Hepatocyte (in vitro differentiated cells): ENCODE measurements at regions not wholly inside any gene's neighbourhood (a gene's known extent, or its start where the extent isn't known, plus 50 kb on each side); places are given as distances from the start of the nearest gene placed in this dataset.

Experiments
- DNase-seq: peaks from one replicate; pipeline ENCODE4 v3.0.0-alpha.2; 2016; ENCODE audit warnings: low spot score
- H2AFZ ChIP-seq: fragments of 200-600 bp; sonication (generic); 2 replicates; pipeline ENCODE4 v1.6.0; 2016; ENCODE audit warnings: antibody characterized with exemption, mild to moderate bottlenecking
- H3K27ac ChIP-seq: fragments of 200-600 bp; sonication (generic); 2 replicates; pipeline ENCODE4 v1.5.1; 2016; ENCODE audit warnings: mild to moderate bottlenecking
- H3K27me3 ChIP-seq: fragments of 200-600 bp; sonication (generic); 2 replicates; pipeline ENCODE4 v1.6.1; 2016
- H3K36me3 ChIP-seq: fragments of 200-600 bp; sonication (generic); replicated peaks from 2 replicates; pipeline ENCODE4 v1.5.1; 2016; ENCODE audit warnings: low read depth; ENCODE audit not compliant: insufficient read depth
- H3K4me1 ChIP-seq: fragments of 200-600 bp; sonication (generic); 2 replicates; pipeline ENCODE4 v1.5.1; 2016; ENCODE audit warnings: mild to moderate bottlenecking, moderate library complexity; ENCODE audit not compliant: insufficient read depth
- H3K4me2 ChIP-seq: fragments of 200-600 bp; sonication (generic); 2 replicates; pipeline ENCODE4 v1.6.0; 2016
- H3K4me3 ChIP-seq: fragments of 200-600 bp; sonication (generic); 2 replicates; pipeline ENCODE4 v1.5.1; 2016; ENCODE audit warnings: mild to moderate bottlenecking
- H3K79me2 ChIP-seq: fragments of 200-600 bp; sonication (generic); 2 replicates; pipeline ENCODE4 v1.6.0; 2017; ENCODE audit warnings: mild to moderate bottlenecking
- H3K9me2 ChIP-seq: fragments of 200-600 bp; sonication (generic); replicated peaks from 2 replicates; pipeline ENCODE4 v1.6.0; 2017; ENCODE audit warnings: mild to moderate bottlenecking; ENCODE audit not compliant: insufficient read depth
- H3K9me3 ChIP-seq: fragments of 200-600 bp; sonication (generic); 2 replicates; pipeline ENCODE4 v1.5.1; 2016; ENCODE audit warnings: low read depth, mild to moderate bottlenecking
- H4K20me1 ChIP-seq: fragments of 200-600 bp; sonication (generic); 2 replicates; pipeline ENCODE4 v1.6.0; 2016; ENCODE audit warnings: mild to moderate bottlenecking; ENCODE audit not compliant: insufficient read depth, poor library complexity, severe bottlenecking
- EZH2 ChIP-seq: fragments of 200-600 bp; sonication (generic); IDR thresholded peaks from 2 replicates; pipeline ENCODE4 v1.6.1; 2016; ENCODE audit warnings: antibody characterized with exemption, mild to moderate bottlenecking, borderline replicate concordance
- EZH2phosphoT487 ChIP-seq: fragments of 200-600 bp; sonication (generic); IDR thresholded peaks from one replicate; pipeline ENCODE4 v1.6.1; 2018; ENCODE audit warnings: antibody characterized with exemption, mild to moderate bottlenecking, low read depth, moderate library complexity; ENCODE audit not compliant: unreplicated experiment, severe bottlenecking
- WGBS: methylation state at CpG from one replicate; pipeline ENCODE4 v1.1.6; 2016; ENCODE audit warnings: low lambda C conversion rate; ENCODE audit errors: missing lambda C conversion rate; 5-methylcytosine and 5-hydroxymethylcytosine counted together
- TF ChIP-seq, protein P1 (sequence below): fragments of 200-600 bp; sonication (generic); IDR thresholded peaks from 2 replicates; pipeline ENCODE4 v1.5.1; 2016; ENCODE audit warnings: antibody characterized with exemption, mild to moderate bottlenecking; ENCODE audit not compliant: poor library complexity

DNA sequence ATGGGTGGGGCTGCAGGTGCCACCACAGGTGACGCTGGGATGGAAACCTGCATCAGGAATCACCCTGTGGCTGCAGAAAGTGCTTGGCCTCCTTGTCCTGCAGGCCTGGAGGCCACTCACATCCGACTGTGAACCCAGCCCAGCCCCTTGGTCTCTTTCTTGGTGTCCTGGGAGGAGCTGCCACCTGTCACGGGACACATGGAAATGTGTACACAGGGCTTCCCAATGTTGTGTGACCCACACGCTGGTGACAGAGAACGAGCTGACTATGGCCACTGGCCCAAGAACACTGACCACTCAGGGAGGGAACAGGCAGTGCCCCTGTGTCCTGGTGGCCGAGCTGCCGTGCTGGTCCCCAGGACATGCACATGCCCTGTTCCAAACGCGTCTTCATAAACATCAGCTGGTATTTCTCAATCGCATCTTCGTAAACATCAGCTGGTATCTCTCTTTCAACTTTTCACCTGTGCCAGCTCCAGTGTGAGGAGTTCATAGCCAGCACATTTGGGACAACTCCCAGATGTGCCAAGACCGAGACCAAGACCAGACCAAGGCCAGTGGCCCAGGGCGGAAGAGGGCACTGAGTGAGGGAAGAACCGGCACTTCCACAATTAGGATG, 57.9 kb upstream of the INPP5A start:
- Histone ChIP-seq H3K9me3 (no peaks in the 10 kb centered on the region), H4K20me1 (no peaks in the 10 kb centered on the region), H3K27me3 (no peaks in the 10 kb centered on the region), H3K4me2 (no peak overlapping the region), H3K36me3 (no peaks in the 10 kb centered on the region), H3K27ac (no peak overlapping the region), H3K4me1 (peaks cover 13% of the 10 kb centered on the region), H3K9me2 (no peaks in the 10 kb centered on the region), H3K4me3 (no peak overlapping the region), H3K79me2 (no peaks in the 10 kb centered on the region), H2AFZ (no peak overlapping the region)
- DNase-seq, result no peak
- TF ChIP-seq, protein P1, sequence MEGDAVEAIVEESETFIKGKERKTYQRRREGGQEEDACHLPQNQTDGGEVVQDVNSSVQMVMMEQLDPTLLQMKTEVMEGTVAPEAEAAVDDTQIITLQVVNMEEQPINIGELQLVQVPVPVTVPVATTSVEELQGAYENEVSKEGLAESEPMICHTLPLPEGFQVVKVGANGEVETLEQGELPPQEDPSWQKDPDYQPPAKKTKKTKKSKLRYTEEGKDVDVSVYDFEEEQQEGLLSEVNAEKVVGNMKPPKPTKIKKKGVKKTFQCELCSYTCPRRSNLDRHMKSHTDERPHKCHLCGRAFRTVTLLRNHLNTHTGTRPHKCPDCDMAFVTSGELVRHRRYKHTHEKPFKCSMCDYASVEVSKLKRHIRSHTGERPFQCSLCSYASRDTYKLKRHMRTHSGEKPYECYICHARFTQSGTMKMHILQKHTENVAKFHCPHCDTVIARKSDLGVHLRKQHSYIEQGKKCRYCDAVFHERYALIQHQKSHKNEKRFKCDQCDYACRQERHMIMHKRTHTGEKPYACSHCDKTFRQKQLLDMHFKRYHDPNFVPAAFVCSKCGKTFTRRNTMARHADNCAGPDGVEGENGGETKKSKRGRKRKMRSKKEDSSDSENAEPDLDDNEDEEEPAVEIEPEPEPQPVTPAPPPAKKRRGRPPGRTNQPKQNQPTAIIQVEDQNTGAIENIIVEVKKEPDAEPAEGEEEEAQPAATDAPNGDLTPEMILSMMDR, result no peak
- no peak for TF ChIP-seq EZH2
- TF ChIP-seq EZH2phosphoT487, result no peak
- 94% methylated on average over 14 of the region's 14 CpGs for WGBS

DNA sequence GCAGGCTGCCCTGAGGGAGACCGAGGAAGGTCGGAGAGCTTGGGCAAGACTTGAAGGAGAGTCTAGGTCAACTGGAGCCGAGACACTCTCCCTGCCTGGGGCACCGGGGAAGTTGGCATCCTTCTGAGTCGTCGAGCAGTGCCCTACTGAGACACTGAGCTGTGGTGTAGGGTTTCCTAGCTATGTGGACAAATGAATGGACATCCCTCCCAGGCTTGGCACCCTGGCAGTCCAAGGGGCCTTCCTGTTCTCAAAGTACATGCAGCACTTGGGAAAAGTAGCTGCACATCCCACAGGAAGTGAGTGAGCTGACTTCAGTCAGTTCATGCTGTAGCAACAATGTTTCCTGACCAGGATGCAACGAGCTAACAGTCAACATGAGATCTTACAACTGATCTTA, 57.2 kb upstream of the INPP5A start:
- no peak overlapping the region for H3K4me2 ChIP-seq
- no peak overlapping the region for H2AFZ ChIP-seq
- H3K4me3 ChIP-seq, result no peak overlapping the region
- H3K79me2 ChIP-seq, result no peaks in the 10 kb centered on the region
- no peaks in the 10 kb centered on the region for H4K20me1 ChIP-seq
- WGBS, result 91% methylated on average over 7 of the region's 7 CpGs
- no peaks in the 10 kb centered on the region for H3K9me3 ChIP-seq
- H3K36me3 ChIP-seq, result no peaks in the 10 kb centered on the region
- DNase-seq, result no peak
- no peak for TF ChIP-seq EZH2phosphoT487
- TF ChIP-seq EZH2, result no peak
- H3K9me2 ChIP-seq, result no peaks in the 10 kb centered on the region
- no peaks in the 10 kb centered on the region for H3K27me3 ChIP-seq
- peaks cover 13% of the 10 kb centered on the region for H3K4me1 ChIP-seq
- H3K27ac ChIP-seq, result no peak overlapping the region

DNA sequence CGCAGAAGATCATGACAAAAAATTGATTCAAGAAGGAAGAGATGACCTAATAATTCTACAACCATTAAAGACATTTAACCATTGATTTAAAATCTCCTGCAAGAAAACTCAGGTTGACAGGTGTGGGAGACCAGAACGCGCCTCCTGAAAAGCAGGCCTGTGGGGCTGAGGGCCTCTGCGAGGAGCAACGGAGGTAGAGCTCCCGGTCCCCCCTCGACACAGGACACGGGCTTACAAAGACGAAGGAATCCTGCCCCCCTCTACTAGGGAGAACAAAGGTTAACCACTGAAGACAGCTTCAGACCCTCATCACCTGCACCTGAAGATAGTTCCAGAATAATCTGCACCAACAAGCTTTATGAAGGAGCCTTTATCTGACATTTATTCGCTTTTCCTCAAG, 55.9 kb upstream of the INPP5A start:
- no peak for DNase-seq
- Histone ChIP-seq H2AFZ (no peak overlapping the region), H3K9me2 (no peaks in the 10 kb centered on the region), H4K20me1 (no peaks in the 10 kb centered on the region), H3K9me3 (no peaks in the 10 kb centered on the region), H3K4me1 (peaks cover 13% of the 10 kb centered on the region), H3K79me2 (no peaks in the 10 kb centered on the region), H3K4me3 (no peak overlapping the region), H3K27ac (peak overlapping the region; percentile 70), H3K36me3 (no peaks in the 10 kb centered on the region), H3K27me3 (no peaks in the 10 kb centered on the region), H3K4me2 (no peak overlapping the region)
- TF ChIP-seq EZH2phosphoT487, result no peak
- TF ChIP-seq, protein P1, result no peak
- TF ChIP-seq EZH2, result no peak
- WGBS, result 84% methylated on average over 10 of the region's 10 CpGs

DNA sequence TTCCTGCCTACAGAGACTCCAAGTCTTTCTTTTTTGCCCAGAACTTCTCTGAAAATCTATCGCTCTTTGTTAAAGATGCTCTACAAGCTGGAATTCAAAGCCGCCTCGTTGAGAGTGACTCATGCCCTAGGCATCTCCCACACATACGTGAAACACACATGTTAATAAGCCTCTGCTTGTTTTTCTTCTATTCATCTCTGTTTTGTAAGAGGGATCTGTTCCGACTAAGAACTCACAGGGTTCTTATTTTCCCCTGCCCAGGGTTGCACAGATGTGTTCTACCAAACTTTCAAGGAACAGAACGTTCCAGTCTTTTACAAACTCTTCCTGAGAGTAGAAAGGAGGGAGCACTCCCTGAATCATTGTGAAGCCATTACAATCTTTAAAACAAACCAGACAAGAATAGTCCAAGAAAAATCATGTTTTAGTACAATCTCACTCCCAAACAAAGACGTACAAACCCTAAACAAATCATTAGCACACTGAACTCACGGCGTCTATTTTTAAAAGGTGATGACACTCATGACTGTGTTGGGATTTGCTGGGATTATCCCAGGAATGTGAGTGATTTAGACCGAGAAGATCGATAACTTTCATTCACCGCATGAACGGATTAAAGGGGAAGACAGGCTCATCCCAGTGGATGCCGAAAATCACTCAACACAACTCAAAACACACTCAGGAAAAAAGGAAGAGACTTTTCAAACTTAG, 55.3 kb upstream of the INPP5A start:
- Histone ChIP-seq H3K36me3 (no peaks in the 10 kb centered on the region), H3K4me1 (peaks cover 13% of the 10 kb centered on the region), H4K20me1 (no peaks in the 10 kb centered on the region), H3K4me3 (no peak overlapping the region), H3K27me3 (no peaks in the 10 kb centered on the region), H3K4me2 (peak overlapping the region; percentile 47), H3K79me2 (no peaks in the 10 kb centered on the region), H3K9me2 (no peaks in the 10 kb centered on the region), H3K27ac (peak overlapping the region; percentile 70), H3K9me3 (no peaks in the 10 kb centered on the region), H2AFZ (no peak overlapping the region)
- TF ChIP-seq, protein P1, result no peak
- TF ChIP-seq EZH2, result no peak
- TF ChIP-seq EZH2phosphoT487, result no peak
- 41% methylated on average over 14 of the region's 14 CpGs for WGBS
- peak; percentile 77 for DNase-seq
